GM12874 (cell line): ENCODE measurements at regions not wholly inside any gene's neighbourhood (a gene's known extent, or its start where the extent isn't known, plus 50 kb on each side); places are given as distances from the start of the nearest gene placed in this dataset.

Source experiments
- TF ChIP-seq, protein P1 (sequence below): IDR thresholded peaks from 2 replicates; pipeline ENCODE4 v1.5.1; 2011; ENCODE audit warnings: low read depth, mild to moderate bottlenecking, control low read depth, low read length, moderate library complexity; ENCODE audit not compliant: insufficient read depth

DNA sequence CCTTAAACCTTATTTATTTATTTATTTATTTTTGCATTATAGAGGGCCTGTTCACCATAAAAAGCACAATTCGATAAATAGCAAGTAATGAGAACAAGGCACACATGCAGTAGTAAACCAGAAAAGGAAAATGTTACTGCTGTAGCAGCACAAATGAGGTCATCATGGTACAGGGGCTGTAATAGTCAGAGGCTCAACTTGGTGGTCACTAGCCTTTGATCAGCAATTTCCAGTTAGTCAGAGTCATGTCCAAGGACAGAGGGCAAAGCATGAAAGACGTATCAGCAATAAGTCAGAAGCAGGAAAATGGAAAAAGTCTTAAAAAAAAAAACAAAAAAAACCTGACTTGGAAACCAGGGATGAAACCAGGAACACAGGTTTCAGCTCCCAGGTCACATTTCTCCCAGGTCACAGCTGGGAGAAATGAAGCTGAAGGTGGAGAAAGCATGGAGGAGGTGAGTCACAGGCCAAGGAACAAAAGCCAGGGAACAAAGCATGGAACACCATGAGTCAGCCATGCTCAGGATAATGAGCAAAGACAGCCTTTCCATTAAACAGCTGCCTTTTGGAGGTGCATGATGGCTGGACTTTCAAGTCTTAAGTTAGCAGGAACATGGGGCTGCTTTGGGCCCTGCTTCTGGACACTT is 556.3 kb downstream of the LTN1 start:
- TF ChIP-seq, protein P1, sequence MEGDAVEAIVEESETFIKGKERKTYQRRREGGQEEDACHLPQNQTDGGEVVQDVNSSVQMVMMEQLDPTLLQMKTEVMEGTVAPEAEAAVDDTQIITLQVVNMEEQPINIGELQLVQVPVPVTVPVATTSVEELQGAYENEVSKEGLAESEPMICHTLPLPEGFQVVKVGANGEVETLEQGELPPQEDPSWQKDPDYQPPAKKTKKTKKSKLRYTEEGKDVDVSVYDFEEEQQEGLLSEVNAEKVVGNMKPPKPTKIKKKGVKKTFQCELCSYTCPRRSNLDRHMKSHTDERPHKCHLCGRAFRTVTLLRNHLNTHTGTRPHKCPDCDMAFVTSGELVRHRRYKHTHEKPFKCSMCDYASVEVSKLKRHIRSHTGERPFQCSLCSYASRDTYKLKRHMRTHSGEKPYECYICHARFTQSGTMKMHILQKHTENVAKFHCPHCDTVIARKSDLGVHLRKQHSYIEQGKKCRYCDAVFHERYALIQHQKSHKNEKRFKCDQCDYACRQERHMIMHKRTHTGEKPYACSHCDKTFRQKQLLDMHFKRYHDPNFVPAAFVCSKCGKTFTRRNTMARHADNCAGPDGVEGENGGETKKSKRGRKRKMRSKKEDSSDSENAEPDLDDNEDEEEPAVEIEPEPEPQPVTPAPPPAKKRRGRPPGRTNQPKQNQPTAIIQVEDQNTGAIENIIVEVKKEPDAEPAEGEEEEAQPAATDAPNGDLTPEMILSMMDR = no peak

DNA sequence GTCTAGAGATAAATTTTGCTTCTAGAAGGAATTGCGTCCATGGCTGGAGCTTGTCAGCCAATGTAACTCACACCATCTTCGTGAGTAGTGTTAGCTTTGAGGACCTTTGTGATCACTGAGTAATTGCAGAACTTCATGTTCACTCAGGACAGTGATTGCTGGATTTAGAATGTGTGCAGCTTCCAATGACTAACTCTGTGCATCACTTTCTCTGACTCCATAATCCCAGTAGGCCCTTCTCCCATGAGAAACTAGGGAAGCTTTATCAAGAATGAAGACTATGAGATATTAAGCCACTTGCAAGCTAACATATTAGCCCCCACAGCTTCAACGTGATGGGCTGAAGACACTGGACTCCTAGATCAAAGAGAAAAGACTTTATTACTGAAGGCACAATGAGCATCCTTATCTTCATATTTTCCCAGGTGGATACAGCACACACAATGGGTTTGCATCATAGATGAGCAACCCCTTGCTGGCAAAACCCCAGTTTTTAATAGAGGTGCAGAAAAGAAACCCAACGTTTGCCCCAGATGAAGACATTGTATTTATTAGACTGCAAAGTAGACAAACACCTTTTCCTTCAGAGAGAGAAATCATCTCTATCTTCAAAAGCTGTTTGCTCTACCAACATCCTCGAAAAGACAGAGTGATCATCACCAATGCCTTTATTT is 561.0 kb downstream of the LTN1 start:
- TF ChIP-seq, protein P1 = no peak

DNA sequence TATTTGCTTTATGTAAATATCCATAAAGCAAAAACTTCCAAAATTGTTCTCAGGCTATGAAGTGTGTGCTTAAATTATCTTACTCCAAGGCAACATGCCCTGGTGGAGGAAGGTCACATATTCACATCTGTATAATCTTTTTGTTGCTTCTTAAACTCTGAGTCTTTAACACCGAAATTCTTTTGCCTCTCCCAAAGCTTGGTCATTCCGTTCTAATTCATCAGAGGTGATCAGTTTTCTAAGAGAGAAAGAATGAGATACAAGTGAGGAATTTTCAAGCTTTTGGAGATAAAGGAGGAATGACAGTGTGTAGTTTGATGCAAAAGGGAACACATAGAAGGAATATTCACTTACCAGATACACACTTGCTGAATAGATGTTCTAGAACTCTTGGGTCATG is 561.7 kb downstream of the LTN1 start:
- TF ChIP-seq, protein P1 = no peak

DNA sequence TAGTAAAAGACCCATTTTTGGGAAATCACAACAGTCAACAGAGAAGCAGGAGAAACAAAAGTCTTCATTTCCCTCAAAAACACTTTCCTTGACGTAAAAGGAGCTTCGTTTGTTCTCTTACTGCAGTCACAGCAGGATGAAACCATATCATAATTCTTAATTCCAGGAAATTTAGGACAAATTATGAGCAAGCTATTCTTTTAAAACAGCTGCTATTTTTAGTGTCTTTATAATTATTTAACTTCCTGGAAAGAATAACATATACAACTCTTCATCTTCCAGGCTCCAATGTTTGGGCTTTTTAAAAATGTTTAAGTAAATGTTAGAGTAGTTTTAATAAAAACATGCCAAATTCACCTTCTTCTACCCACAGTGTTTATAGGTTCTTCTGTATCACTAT is 563.5 kb downstream of the LTN1 start:
- TF ChIP-seq, protein P1 = no peak

DNA sequence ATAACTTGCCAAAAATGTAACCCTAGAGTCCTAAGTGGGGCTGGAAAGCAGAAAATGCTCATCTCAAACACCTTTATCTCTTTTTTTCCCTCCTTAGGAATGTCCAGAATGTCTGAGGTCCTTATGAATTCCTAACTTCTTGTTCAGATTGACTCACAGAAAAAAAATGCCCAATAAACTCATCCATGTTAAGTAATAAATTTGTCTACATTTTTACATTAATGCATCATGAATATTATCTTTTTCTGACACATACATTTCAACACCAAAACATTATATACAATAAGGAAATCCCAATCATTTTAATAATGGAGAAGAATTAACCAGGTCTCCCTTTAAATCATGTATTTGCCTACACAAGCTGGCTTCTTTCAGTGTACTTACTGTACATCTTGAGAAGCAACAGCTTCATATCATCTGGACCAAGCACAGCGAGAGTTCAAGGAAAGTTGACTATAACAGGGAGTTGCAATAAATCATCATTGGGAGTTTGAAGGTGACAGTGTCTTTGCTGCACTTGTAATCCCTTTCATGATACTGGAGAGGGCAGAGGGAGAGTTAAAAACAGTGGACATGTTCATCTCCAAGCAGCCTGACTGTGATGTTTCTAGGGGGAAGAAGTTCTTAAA is 565.2 kb downstream of the LTN1 start:
- TF ChIP-seq, protein P1 = no peak

DNA sequence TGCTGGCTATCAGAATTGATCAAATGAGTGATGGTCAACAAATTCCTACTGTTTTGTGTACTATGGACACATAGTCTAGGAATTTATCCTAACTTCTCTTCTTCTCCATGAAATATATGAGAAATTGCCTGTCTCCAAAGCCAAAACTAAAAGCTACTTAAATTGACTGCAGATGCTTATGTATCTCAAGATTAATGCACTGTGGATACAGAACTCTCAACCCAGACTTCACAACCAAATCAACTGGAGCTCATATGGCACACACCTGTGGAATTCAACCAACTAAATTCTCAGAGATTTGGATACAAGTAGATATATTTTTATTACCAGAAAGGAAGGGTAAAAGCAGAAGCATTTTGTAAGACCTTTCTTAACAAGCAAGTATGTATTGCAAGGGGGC is 566.1 kb downstream of the LTN1 start:
- TF ChIP-seq, protein P1 = no peak

DNA sequence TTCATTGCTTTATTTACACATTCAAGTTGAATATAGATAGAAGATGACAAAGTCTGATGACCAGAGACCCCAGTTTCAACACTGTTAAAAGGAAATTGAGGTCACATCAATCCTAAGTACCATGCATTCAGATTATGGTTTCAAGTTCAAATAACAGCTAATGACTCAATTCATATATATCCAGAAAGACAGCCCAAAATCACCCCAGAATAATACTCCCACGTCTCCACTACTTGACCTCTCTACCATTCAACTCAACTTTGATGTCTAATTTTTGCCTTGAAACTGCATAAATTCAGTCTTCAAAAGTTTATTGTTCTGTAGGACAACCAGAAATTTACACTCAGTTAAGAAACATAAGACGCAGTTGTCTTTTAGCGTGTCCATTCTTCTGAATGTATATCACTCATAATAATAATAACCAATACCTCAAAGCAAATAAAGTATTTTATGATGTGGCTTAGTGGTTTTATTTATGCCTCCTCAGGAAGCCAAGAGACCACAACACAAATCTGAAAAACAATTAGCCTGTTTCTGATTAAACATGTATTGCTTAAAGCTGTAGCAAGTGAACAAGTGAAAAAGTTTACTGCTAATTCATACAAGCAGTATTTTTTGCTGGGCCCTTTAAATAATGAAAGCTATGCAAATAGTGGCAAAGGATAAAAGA is 569.0 kb downstream of the LTN1 start:
- TF ChIP-seq, protein P1 = no peak
